ENCODE measurements at regions not wholly inside any gene's neighbourhood (a gene's known extent, or its start where the extent isn't known, plus 50 kb on each side); places are given as distances from the start of the nearest gene placed in this dataset.

GRCh38 chr5:174811438-174811837 is 87.1 kb downstream of the MSX2 start:
- TF ChIP-seq POLR2A (IDR thresholded peaks at IDR 0.05; ENCODE audit: extremely low read depth, insufficient read length) = no peak
- TF ChIP-seq CTCF (IDR thresholded peaks at IDR 0.05; ENCODE audit: low read depth, low read length) = no peak
- TF ChIP-seq, protein P1, sequence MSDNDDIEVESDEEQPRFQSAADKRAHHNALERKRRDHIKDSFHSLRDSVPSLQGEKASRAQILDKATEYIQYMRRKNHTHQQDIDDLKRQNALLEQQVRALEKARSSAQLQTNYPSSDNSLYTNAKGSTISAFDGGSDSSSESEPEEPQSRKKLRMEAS (IDR thresholded peaks at IDR 0.05; ENCODE audit: low read depth, low read length) = no peak

Data from NB4 (cell line).